ENCODE measurements at regions not wholly inside any gene's neighbourhood (a gene's known extent, or its start where the extent isn't known, plus 50 kb on each side); places are given as distances from the start of the nearest gene placed in this dataset.

DNA sequence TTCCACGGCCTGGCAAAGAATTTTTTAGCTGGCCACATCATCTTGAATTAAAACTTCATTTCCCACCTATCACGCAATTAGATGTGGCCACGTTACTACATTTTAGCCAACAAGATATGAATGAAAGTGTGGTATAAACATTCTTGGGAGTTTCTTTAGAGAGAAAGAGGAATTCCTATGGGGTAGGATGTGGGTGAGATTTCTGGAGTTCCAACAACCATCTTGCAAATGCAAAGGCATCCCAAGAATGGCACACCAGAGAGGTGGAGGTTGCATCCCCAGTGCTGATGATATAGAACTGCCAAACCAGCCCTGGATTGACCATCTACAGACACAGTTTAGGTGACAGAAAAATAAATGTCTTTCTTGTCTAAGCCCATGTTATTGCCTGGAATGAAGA, 66.3 kb upstream of the AKAP13 start:
- no peak for DNase-seq (ENCODE audit: low spot score)
- in situ Hi-C loops (cut with MboI; ENCODE audit: low sequenced_read_pairs, unreplicated experiment), result loop anchor here (25.0 kb wide), 2 partner anchors 173 to 398 kb away; no protein-coding TSS in a partner anchor
- TF ChIP-seq, protein P1, sequence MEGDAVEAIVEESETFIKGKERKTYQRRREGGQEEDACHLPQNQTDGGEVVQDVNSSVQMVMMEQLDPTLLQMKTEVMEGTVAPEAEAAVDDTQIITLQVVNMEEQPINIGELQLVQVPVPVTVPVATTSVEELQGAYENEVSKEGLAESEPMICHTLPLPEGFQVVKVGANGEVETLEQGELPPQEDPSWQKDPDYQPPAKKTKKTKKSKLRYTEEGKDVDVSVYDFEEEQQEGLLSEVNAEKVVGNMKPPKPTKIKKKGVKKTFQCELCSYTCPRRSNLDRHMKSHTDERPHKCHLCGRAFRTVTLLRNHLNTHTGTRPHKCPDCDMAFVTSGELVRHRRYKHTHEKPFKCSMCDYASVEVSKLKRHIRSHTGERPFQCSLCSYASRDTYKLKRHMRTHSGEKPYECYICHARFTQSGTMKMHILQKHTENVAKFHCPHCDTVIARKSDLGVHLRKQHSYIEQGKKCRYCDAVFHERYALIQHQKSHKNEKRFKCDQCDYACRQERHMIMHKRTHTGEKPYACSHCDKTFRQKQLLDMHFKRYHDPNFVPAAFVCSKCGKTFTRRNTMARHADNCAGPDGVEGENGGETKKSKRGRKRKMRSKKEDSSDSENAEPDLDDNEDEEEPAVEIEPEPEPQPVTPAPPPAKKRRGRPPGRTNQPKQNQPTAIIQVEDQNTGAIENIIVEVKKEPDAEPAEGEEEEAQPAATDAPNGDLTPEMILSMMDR (IDR thresholded peaks at IDR 0.05; ENCODE audit: borderline replicate concordance, control extremely low read depth, extremely low read depth, insufficient read depth, missing control alignments), result no peak

DNA sequence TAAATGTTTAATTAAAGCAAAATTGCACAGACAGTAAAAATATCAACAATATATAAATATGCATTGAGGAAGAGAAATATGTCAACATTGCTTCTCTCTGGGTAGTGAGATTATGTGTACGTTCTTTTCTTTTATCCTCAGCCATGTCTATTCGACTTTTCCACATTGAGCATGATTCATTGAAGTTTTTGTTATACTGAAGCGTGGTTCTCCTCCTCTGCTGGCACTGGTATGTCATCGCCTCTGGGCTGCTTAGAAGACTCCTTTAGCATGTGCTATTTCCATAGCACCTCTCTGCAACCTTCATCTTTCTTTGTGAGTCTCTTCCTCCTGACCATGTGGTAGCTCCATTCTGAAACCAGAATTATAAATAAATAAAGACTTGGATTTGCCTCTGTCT, 65.8 kb upstream of the AKAP13 start:
- in situ Hi-C loops (cut with MboI; ENCODE audit: low sequenced_read_pairs, unreplicated experiment), result loop anchor here (25.0 kb wide), 2 partner anchors 173 to 398 kb away; no protein-coding TSS in a partner anchor
- DNase-seq (ENCODE audit: low spot score), result no peak
- TF ChIP-seq, protein P1 (IDR thresholded peaks at IDR 0.05; ENCODE audit: borderline replicate concordance, control extremely low read depth, extremely low read depth, insufficient read depth, missing control alignments), result no peak

DNA sequence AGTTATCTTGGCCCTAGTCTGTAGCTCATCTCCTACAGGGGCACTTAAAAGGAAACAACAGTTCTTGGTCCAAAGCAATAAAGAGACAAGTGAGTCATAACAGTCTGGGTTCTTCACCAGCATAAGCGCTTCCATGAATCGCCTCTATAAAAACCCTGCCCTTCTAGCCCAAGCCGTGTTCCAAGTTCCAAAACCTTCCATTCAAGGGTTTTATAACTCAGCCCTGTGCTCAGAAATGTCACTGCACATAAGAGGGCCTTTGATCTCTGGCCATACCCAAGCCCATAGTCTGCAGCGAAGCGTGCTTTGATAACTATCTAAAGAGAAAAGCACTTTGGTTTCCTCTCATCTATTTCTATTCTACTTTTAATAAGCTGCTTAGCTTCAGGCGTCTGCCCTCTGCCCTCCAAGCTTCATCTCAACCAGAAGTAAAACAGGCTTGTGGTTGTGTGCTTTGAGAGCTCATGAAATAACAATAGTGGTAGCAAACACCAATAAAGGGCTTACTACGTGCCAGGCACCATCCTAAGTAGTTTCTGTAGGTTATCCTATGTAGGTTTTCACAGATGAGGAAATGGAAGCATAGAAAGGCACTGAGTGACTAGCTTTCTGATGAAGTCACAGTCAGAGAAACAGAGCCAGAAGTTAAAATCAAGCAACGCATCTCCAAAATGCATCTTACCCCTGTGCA, 64.0 kb upstream of the AKAP13 start:
- TF ChIP-seq, protein P1 (IDR thresholded peaks at IDR 0.05; ENCODE audit: borderline replicate concordance, control extremely low read depth, extremely low read depth, insufficient read depth, missing control alignments), result no peak
- DNase-seq (ENCODE audit: low spot score), result no peak
- in situ Hi-C loops (cut with MboI; ENCODE audit: low sequenced_read_pairs, unreplicated experiment), result loop anchor here (25.0 kb wide), 2 partner anchors 171 to 396 kb away; no protein-coding TSS in a partner anchor

DNA sequence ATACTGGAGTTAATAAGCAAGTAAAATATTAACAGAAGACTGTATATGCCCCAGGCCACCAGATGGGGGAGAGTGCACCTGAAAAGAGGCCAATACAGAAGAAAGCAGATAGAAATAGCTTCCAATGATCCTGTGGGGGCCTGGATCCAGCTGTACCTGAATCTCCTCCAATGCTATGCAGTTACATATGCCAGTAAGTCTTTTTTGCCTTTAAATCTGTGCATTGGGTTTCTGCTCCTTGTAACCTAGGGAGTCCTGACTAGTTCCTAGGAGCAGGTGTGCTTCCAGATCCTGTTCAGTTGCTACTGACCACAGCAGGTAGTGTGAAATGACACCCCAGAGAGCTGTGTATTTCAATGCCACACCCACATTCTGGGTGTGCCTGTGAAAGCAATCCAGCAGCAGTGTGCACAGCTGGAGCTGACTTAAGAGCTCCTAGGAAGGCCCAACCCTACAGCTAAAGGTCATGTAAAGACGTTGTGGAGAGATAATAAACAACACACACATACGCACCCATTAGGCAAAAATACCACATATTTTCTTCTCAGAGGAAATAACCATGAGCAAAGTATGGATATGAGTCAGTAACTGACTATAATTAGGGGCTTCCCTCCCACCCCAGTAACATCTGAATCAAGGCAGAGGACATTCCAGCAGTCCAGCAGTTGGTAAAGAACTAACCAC, 62.2 kb upstream of the AKAP13 start:
- TF ChIP-seq, protein P1 (IDR thresholded peaks at IDR 0.05; ENCODE audit: borderline replicate concordance, control extremely low read depth, extremely low read depth, insufficient read depth, missing control alignments), result peak; percentile 4
- peak; percentile 71 for DNase-seq (ENCODE audit: low spot score)
- in situ Hi-C loops (cut with MboI; ENCODE audit: low sequenced_read_pairs, unreplicated experiment), result loop anchor here (25.0 kb wide), 2 partner anchors 169 to 394 kb away; no protein-coding TSS in a partner anchor

DNA sequence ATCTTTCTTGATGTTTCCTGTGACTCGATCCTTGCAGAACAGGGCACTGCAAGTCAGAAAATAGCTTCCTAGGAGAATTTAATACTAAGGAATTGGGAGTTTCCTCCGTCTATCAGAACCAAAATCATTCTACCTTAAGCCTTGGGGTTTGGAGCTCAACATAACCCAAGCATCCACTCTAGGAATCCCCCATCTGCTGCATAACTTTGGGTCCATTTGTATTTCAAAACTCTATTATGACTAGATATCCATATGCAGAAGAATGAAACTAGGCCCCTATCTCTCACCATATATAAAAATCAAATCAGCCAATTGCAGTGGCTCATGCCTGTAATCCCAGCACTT, 61.7 kb upstream of the AKAP13 start:
- in situ Hi-C loops (cut with MboI; ENCODE audit: low sequenced_read_pairs, unreplicated experiment), result loop anchor here (25.0 kb wide), 2 partner anchors 169 to 394 kb away; no protein-coding TSS in a partner anchor
- TF ChIP-seq, protein P1 (IDR thresholded peaks at IDR 0.05; ENCODE audit: borderline replicate concordance, control extremely low read depth, extremely low read depth, insufficient read depth, missing control alignments), result no peak
- DNase-seq (ENCODE audit: low spot score), result no peak

DNA sequence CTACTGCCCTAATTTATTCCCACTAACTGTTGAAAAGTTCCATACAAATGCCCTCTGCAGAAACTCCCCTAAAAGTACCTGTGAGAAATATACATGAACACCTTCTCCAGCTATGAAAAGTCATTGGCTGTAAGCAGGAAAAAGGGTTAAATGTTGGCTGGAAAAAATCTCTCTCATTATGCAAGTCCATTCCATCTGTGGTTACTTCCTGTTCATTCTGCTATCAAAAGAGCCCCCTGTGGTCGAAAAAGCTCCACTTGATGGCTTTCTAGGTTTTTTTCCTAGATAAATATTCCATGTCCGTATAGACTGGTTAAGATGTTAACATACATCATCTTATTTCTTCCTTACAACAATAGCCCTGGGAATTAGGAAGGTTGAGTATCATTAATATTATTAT, 56.2 kb upstream of the AKAP13 start:
- in situ Hi-C loops (cut with MboI; ENCODE audit: low sequenced_read_pairs, unreplicated experiment), result loop anchor here (25.0 kb wide), 2 partner anchors 163 to 388 kb away; no protein-coding TSS in a partner anchor
- TF ChIP-seq, protein P1 (IDR thresholded peaks at IDR 0.05; ENCODE audit: borderline replicate concordance, control extremely low read depth, extremely low read depth, insufficient read depth, missing control alignments), result no peak
- DNase-seq (ENCODE audit: low spot score), result no peak

All from GM13976 (cell line).